NB4 (cell line): ENCODE measurements at regions not wholly inside any gene's neighbourhood (a gene's known extent, or its start where the extent isn't known, plus 50 kb on each side); places are given as distances from the start of the nearest gene placed in this dataset.

Experiments
- CTCF ChIP-seq: IDR thresholded peaks from one replicate; pipeline ENCODE4 v1.5.1; 2012; ENCODE audit warnings: low read depth, low read length
- MAX ChIP-seq: IDR thresholded peaks from 2 replicates; pipeline ENCODE4 v1.6.1; 2011; ENCODE audit warnings: low read depth, low read length
- POLR2A ChIP-seq: IDR thresholded peaks from 2 replicates; pipeline ENCODE4 v1.6.1; 2011; ENCODE audit warnings: mild to moderate bottlenecking; ENCODE audit not compliant: insufficient read length; ENCODE audit errors: extremely low read depth

GRCh38 chr12:90260136-90260535 is 551.5 kb upstream of the ATP2B1 start:
- TF ChIP-seq CTCF (no peak), MAX (no peak), POLR2A (no peak)
